Peyer's patch (tissue), 4 donors: ENCODE measurements at regions not wholly inside any gene's neighbourhood (a gene's known extent, or its start where the extent isn't known, plus 50 kb on each side); places are given as distances from the start of the nearest gene placed in this dataset.

Experiments
- CTCF ChIP-seq, 6 experiments: fragments of 450-650 bp in 4 of 6; fragments of 200-600 bp in 2 of 6; sonication (generic) in 1 of 6; IDR thresholded peaks; one replicate each; pipeline ENCODE4 v1.5.1; 2017 to 2019; ENCODE audit warnings: antibody characterized with exemption in 6 of 6, mild to moderate bottlenecking in 3 of 6, moderate library complexity in 1 of 6
- POLR2A ChIP-seq, 2 donors: fragments of 450-650 bp; IDR thresholded peaks; one replicate each; pipeline ENCODE4 v1.5.1; 2017; ENCODE audit warnings: antibody characterized with exemption in 2 of 2, mild to moderate bottlenecking in 2 of 2, moderate library complexity in 2 of 2

- TF ChIP-seq CTCF (IDR thresholded peaks at IDR 0.05), result no peak
- TF ChIP-seq POLR2A (IDR thresholded peaks at IDR 0.05), result no peak
Measured at GRCh38 chr13:104256701-104257100, 1190.5 kb upstream of the SLC10A2 start.
